GM23248 (cell line): ENCODE measurements at regions not wholly inside any gene's neighbourhood (a gene's known extent, or its start where the extent isn't known, plus 50 kb on each side); places are given as distances from the start of the nearest gene placed in this dataset.
"Not testable (repeated sequence)": the region's sequence is repeated elsewhere in the genome, so short reads cannot be mapped to it uniquely, and the experiment has no call there.

ENCODE experiments used
- DNase-seq: peaks from one replicate; pipeline ENCODE4 v3.0.0-alpha.2; 2015
- H2AFZ ChIP-seq: fragments of 200-600 bp; sonication (generic); 2 replicates; pipeline ENCODE4 v1.6.1; 2016; ENCODE audit warnings: antibody characterized with exemption
- H3F3A ChIP-seq: fragments of 200-600 bp; sonication (generic); 2 replicates; pipeline ENCODE4 v1.6.1; 2016; ENCODE audit warnings: mild to moderate bottlenecking, antibody characterized with exemption, mixed run types; ENCODE audit not compliant: insufficient read depth
- H3K27ac ChIP-seq: fragments of 200-600 bp; sonication (generic); 2 replicates; pipeline ENCODE4 v1.5.1; 2016; ENCODE audit warnings: mild to moderate bottlenecking
- H3K27me3 ChIP-seq: fragments of 200-600 bp; sonication (generic); replicated peaks from 2 replicates; pipeline ENCODE4 v1.6.1; 2016; ENCODE audit warnings: mild to moderate bottlenecking; ENCODE audit not compliant: insufficient read depth
- H3K36me3 ChIP-seq: fragments of 200-600 bp; sonication (generic); 2 replicates; pipeline ENCODE4 v1.6.1; 2016; ENCODE audit warnings: low read depth, mild to moderate bottlenecking
- H3K4me1 ChIP-seq: fragments of 200-600 bp; sonication (generic); 2 replicates; pipeline ENCODE4 v1.6.1; 2016; ENCODE audit warnings: mild to moderate bottlenecking; ENCODE audit not compliant: insufficient read depth
- H3K4me2 ChIP-seq: fragments of 200-600 bp; sonication (generic); one replicate; pipeline ENCODE4 v1.6.1; 2016; ENCODE audit warnings: mild to moderate bottlenecking; ENCODE audit not compliant: unreplicated experiment
- H3K4me3 ChIP-seq: fragments of 200-600 bp; sonication (generic); 2 replicates; pipeline ENCODE4 v1.5.1; 2016; ENCODE audit warnings: mild to moderate bottlenecking
- H3K79me2 ChIP-seq: fragments of 200-600 bp; sonication (generic); 2 replicates; pipeline ENCODE4 v1.6.1; 2016; ENCODE audit warnings: mild to moderate bottlenecking; ENCODE audit not compliant: insufficient read depth
- H3K9ac ChIP-seq: fragments of 200-600 bp; sonication (generic); 2 replicates; pipeline ENCODE4 v1.6.1; 2016; ENCODE audit warnings: mild to moderate bottlenecking
- H3K9me2 ChIP-seq: fragments of 200-600 bp; sonication (generic); 2 replicates; pipeline ENCODE4 v1.6.1; 2016; ENCODE audit warnings: mixed run types, mild to moderate bottlenecking, moderate library complexity; ENCODE audit not compliant: insufficient read depth
- H3K9me3 ChIP-seq: fragments of 200-600 bp; sonication (generic); one replicate; pipeline ENCODE4 v1.6.1; 2017; ENCODE audit warnings: low read depth
- H4K20me1 ChIP-seq: fragments of 200-600 bp; sonication (generic); 2 replicates; pipeline ENCODE4 v1.6.0; 2016; ENCODE audit not compliant: insufficient read depth
- EZH2 ChIP-seq: fragments of 200-600 bp; sonication (generic); IDR thresholded peaks from 2 replicates; pipeline ENCODE4 v1.6.1; 2018; ENCODE audit warnings: antibody characterized with exemption, mild to moderate bottlenecking; ENCODE audit not compliant: insufficient read depth, poor library complexity, severe bottlenecking
- EZH2phosphoT487 ChIP-seq: fragments of 200-600 bp; sonication (generic); IDR thresholded peaks from 2 replicates; pipeline ENCODE4 v1.6.1; 2018; ENCODE audit warnings: antibody characterized with exemption, moderate library complexity, mild to moderate bottlenecking, low read depth; ENCODE audit not compliant: insufficient read depth
- WGBS, 2 experiments: methylation state at CpG; one replicate each; pipeline ENCODE4 v1.1.6; 2015 to 2017; ENCODE audit warnings: low lambda C conversion rate in 2 of 2, low coverage in 1 of 2; ENCODE audit errors: missing lambda C conversion rate in 2 of 2; 5-methylcytosine and 5-hydroxymethylcytosine counted together
- in situ Hi-C: fragments of 300-500 bp; cut with MboI; formaldehyde crosslinking; loops from 2 replicates; pipeline ENCODE4 v1.15.0; 2020

DNA sequence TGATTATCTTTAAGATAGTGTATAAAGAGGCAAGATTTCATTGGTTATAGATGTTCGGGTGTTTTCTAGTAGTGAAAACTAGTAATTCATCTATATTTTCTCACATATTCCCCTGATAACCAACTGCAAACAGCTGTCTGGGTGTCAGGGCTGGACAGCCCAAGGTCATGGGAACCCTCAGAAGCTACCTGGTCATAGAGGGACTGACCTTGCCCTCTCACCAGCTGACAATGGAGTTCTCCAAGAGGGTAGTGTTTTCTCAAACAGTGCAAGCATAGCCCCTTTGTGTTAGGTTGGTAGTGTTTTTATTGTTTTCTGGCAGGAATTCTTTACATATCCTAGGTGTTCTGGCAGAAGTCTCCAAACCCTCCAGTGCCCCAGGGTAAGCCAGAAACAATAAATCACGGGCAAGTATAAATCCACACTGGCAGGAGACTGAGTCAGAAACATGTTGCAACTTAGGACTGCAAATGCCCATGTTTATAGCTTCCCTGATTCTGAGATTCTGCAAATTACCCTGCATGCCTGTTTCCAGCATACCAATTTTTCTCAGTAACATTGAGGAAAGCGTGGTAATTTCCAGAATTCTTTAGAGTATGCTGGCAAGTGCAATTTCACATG lies 82.8 kb upstream of the ATP1A1 start:
- in situ Hi-C loops = no loop called here
- Histone ChIP-seq H3K9ac (no peak overlapping the region), H3K27ac (no peak overlapping the region), H3K27me3 (no peaks in the 10 kb centered on the region), H4K20me1 (no peaks in the 10 kb centered on the region), H3K4me3 (no peak overlapping the region), H3K79me2 (no peaks in the 10 kb centered on the region), H3F3A (peaks cover 6% of the 10 kb centered on the region; the same call in 1 of the 2 replicates), H3K4me1 (peaks cover 9% of the 10 kb centered on the region), H3K9me2 (no peaks in the 10 kb centered on the region), H3K36me3 (no peaks in the 10 kb centered on the region), H2AFZ (no peak overlapping the region), H3K4me2 (no peak overlapping the region), H3K9me3 (no peaks in the 10 kb centered on the region)
- TF ChIP-seq EZH2 = no peak
- no peak for TF ChIP-seq EZH2phosphoT487
- no peak for DNase-seq
- 47 to 52% methylated on average over 3 of the region's 3 CpGs for WGBS, 2 experiments

DNA sequence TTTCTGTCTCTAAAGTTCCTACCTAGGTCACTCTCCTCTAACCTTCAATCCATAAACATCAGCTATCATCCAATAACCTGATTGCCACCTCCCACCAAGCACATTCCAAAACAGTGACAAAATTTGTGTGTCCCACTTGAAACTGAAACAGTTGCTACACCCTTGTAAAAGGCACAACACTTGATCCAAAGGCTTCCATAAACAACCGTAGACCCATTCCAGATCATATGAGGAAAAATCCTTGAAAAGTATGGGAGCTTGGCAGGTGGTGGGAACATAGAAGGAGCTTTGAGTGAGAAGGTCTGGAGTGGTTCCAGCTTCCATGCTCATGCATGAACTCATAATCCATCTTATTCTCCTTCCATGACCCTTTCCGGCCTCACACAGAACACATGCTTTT lies 82.0 kb upstream of the ATP1A1 start:
- Histone ChIP-seq H3K27ac (no peak overlapping the region), H3K9me3 (no peaks in the 10 kb centered on the region), H3K4me1 (peaks cover 9% of the 10 kb centered on the region), H4K20me1 (no peaks in the 10 kb centered on the region), H3K9me2 (no peaks in the 10 kb centered on the region), H3K36me3 (no peaks in the 10 kb centered on the region), H3K79me2 (no peaks in the 10 kb centered on the region), H3K9ac (no peak overlapping the region), H3K4me2 (no peak overlapping the region), H3F3A (peaks cover 6% of the 10 kb centered on the region; the same call in 1 of the 2 replicates), H2AFZ (no peak overlapping the region), H3K27me3 (no peaks in the 10 kb centered on the region), H3K4me3 (no peak overlapping the region)
- in situ Hi-C loops = no loop called here
- no peak for DNase-seq
- no peak for TF ChIP-seq EZH2
- TF ChIP-seq EZH2phosphoT487 = no peak
- 53 to 61% methylated on average over 2 of the region's 2 CpGs for WGBS, 2 experiments

DNA sequence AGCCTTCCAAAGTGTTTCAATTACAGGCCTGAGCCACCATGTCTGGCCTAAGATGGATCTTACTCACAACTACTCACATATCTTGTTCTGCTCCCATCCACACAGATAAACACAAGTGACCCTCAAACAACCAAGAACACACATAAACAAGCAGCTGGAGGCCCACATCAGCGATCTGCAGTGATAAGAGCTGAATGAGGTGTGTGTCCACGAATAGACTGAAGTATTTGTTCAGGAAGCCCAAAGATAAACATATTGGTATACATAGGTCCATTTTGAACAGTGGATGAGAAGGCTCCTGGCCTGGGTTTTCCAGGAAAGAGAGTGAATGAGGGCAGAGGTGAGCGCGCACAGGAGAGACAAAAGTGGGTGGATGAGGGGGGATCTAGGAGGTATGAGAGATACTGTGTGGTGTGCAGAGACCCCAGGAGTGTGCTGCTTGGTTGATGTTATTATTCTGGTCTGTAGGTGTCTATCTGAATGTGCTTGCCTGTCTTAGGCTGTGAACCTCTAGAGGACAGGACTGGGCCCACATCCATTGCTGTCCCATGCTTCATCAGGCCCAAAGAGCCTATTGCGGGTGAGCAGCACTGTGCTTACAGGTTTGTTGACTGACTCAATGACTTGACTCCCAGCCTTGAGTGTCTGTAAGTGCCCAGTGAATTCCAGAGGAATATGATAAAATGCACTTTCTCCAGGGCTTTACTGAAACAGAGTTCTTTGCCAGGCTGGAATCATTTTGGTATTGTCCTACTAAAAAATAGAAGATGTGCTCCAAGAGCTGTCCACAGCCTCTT lies 79.9 kb upstream of the ATP1A1 start:
- H2AFZ ChIP-seq = no peak overlapping the region
- DNase-seq = no peak
- no peak overlapping the region for H3K9ac ChIP-seq
- no peak overlapping the region for H3K27ac ChIP-seq
- no peaks in the 10 kb centered on the region for H3K79me2 ChIP-seq
- in situ Hi-C loops = no loop called here
- H3K36me3 ChIP-seq = no peaks in the 10 kb centered on the region
- TF ChIP-seq EZH2phosphoT487 = no peak
- no peak for TF ChIP-seq EZH2
- H3K27me3 ChIP-seq = no peaks in the 10 kb centered on the region
- H3K4me2 ChIP-seq = no peak overlapping the region
- no peaks in the 10 kb centered on the region for H4K20me1 ChIP-seq
- no peak overlapping the region for H3K4me3 ChIP-seq
- no peaks in the 10 kb centered on the region for H3F3A ChIP-seq
- H3K9me3 ChIP-seq = no peaks in the 10 kb centered on the region
- no peaks in the 10 kb centered on the region for H3K4me1 ChIP-seq
- WGBS, 2 experiments = 35 to 40% methylated on average over 5 of the region's 5 CpGs
- no peaks in the 10 kb centered on the region for H3K9me2 ChIP-seq

DNA sequence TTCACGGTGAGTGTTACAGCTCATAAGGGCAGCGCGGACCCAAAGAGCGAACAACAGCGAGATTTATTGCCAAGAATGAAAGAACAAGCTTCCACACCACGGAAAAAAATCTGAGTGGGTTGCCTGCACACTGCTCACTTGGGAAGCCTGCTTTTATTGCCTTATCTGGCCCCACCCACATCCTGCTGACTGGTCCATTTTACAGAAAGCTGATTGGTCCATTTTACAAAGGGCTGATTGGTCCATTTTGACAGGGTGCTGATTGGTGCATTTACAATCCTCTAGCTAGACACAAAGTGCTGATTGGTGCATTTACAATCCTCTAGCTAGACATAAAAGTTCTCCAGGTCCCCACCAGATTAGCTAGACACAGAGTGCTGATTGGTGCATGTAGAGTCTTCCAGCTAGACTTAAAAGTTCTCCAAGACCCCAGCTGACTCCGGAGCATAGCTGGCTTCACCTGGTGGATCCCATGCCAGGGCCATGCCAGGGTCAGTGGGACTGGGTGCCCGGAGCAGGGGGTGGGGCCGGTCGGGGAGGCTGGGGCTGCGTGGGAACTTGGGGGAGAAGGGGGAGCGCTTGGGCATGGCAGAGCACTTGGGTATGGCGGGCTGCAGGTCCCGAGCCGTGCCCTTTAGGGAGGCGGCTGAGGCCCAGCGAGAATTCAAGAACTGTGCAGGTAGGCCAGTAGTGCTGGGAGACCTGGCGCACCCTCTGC lies 75.4 kb upstream of the ATP1A1 start:
- in situ Hi-C loops = no loop called here
- H3K4me2 ChIP-seq = no peak overlapping the region

DNA sequence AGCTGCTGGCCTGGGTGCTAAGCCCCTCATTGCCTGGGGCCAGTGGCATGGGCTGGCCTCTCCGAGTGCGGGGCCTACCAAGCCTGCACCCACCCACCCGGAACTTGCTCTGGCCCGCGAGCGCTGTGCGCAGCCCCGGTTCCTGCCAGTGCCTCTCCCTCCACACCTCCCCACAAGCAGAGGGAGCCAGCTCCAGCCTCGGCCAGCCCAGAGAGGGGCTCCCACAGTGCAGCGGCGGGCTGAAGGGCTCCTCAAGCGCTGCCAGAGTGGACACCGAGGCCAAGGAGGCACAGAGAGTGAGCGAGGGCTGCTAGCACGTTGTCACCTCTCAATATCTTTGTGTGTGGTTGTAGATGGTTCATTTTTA lies 74.8 kb upstream of the ATP1A1 start:
- H3K4me3 ChIP-seq, H3K9me2 ChIP-seq, H3K36me3 ChIP-seq, H4K20me1 ChIP-seq, H3K4me1 ChIP-seq, H3K9ac ChIP-seq, H3K27me3 ChIP-seq, H3K9me3 ChIP-seq, DNase-seq, in situ Hi-C loops, H3K27ac ChIP-seq, H3F3A ChIP-seq, H3K79me2 ChIP-seq, H2AFZ ChIP-seq, H3K4me2 ChIP-seq: not testable (repeated sequence)
- WGBS, 2 experiments = 68 to 70% methylated on average over 10 to 15 of the region's 15 CpGs

More for the DNA sequence above, 75.4 kb upstream of the ATP1A1 start:
- Histone ChIP-seq H3K4me3 (no peak overlapping the region), H3F3A (no peaks in the 10 kb centered on the region), H3K36me3 (no peaks in the 10 kb centered on the region), H3K79me2 (no peaks in the 10 kb centered on the region), H3K9me2 (no peaks in the 10 kb centered on the region), H3K27ac (no peak overlapping the region), H2AFZ (no peak overlapping the region), H3K9ac (no peak overlapping the region), H4K20me1 (no peaks in the 10 kb centered on the region), H3K27me3 (no peaks in the 10 kb centered on the region; the same call in 1 of the 2 replicates), H3K9me3 (no peaks in the 10 kb centered on the region), H3K4me1 (no peaks in the 10 kb centered on the region)
- no peak for DNase-seq
- 76 to 80% methylated on average over 12 to 18 of the region's 18 CpGs for WGBS, 2 experiments
- no peak for TF ChIP-seq EZH2phosphoT487
- TF ChIP-seq EZH2 = no peak
